PFSK-1 (cell line): ENCODE measurements at regions not wholly inside any gene's neighbourhood (a gene's known extent, or its start where the extent isn't known, plus 50 kb on each side); places are given as distances from the start of the nearest gene placed in this dataset.

ENCODE experiments used
- FOXP2 ChIP-seq: optimal IDR thresholded peaks from 2 replicates; pipeline ENCODE3; 2011; ENCODE audit warnings: borderline replicate concordance, control low read depth, inconsistent platforms; ENCODE audit not compliant: insufficient read depth; ENCODE audit errors: extremely low read length, extremely low read depth
- POLR2AphosphoS5 ChIP-seq: IDR thresholded peaks from 2 replicates; pipeline ENCODE4 v1.6.1; 2012; ENCODE audit warnings: low read depth, mild to moderate bottlenecking, control low read depth, low read length, moderate library complexity
- REST ChIP-seq, 2 experiments: IDR thresholded peaks; 2 replicates each; pipeline versions ENCODE4 v1.6.1 to v1.8.0; 2011 to 2012; ENCODE audit warnings: low read depth in 2 of 2, low read length in 2 of 2, control low read depth in 1 of 2, inconsistent platforms in 1 of 2, mild to moderate bottlenecking in 1 of 2, moderate library complexity in 1 of 2; ENCODE audit not compliant: insufficient read depth in 1 of 2

GRCh38 chrX:96578781-96579180 is 105.9 kb upstream of the DIAPH2 start:
- TF ChIP-seq FOXP2 (no peak), REST (IDR thresholded peaks at IDR 0.05; ENCODE audit: insufficient read depth in 1 of 2, low read depth in 2 of 2, low read length in 2 of 2) (no peak), POLR2AphosphoS5 (no peak)
